Fibroblast of mammary gland (primary cell): ENCODE measurements at regions not wholly inside any gene's neighbourhood (a gene's known extent, or its start where the extent isn't known, plus 50 kb on each side); places are given as distances from the start of the nearest gene placed in this dataset.

Experiments used
- DNase-seq: peaks from one replicate; pipeline ENCODE4 v3.0.0-alpha.2; 2010; ENCODE audit warnings: low read depth
- H3K4me3 ChIP-seq: 2 replicates; pipeline ENCODE4 v1.5.1; 2011; ENCODE audit warnings: low read depth, mild to moderate bottlenecking, low read length, moderate library complexity; ENCODE audit not compliant: control insufficient read depth
- TF ChIP-seq, protein P1 (sequence below): conservative IDR thresholded peaks from 2 replicates; pipeline ENCODE4 v1.5.1; 2011; ENCODE audit warnings: low read depth, low read length, inconsistent platforms; ENCODE audit not compliant: control insufficient read depth, insufficient read depth

DNA sequence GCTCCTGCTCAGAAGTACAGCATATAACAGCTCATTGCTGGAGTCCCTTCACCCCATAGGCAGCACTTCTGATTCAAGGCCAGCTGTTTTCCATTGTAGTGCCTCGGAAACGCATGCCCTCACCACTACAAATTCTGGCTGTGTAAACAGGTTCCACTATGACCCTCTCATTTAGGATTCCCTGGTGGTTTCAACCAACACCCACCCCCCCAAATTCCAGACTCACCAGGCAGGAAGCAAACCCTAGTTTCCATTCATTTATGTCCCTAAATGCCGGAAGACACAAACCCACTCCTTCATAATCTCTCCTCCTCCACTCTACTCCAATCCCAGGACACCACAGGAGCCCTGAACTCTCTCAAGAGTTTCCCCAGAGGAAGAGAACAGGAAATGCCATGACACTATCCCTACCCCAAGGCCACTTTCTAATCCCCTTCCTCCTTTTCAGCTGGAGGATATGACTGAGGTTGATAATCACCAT, 75.9 kb upstream of the TMPO start:
- no peak overlapping the region for H3K4me3 ChIP-seq
- peak; percentile 58 for DNase-seq
- TF ChIP-seq, protein P1, sequence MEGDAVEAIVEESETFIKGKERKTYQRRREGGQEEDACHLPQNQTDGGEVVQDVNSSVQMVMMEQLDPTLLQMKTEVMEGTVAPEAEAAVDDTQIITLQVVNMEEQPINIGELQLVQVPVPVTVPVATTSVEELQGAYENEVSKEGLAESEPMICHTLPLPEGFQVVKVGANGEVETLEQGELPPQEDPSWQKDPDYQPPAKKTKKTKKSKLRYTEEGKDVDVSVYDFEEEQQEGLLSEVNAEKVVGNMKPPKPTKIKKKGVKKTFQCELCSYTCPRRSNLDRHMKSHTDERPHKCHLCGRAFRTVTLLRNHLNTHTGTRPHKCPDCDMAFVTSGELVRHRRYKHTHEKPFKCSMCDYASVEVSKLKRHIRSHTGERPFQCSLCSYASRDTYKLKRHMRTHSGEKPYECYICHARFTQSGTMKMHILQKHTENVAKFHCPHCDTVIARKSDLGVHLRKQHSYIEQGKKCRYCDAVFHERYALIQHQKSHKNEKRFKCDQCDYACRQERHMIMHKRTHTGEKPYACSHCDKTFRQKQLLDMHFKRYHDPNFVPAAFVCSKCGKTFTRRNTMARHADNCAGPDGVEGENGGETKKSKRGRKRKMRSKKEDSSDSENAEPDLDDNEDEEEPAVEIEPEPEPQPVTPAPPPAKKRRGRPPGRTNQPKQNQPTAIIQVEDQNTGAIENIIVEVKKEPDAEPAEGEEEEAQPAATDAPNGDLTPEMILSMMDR, result no peak

GRCh38 chr12:98439981-98440581, 75.3 kb upstream of the TMPO start:
- TF ChIP-seq, protein P1, result no peak
- no peak overlapping the region for H3K4me3 ChIP-seq
- DNase-seq, result peak; percentile 95

DNA sequence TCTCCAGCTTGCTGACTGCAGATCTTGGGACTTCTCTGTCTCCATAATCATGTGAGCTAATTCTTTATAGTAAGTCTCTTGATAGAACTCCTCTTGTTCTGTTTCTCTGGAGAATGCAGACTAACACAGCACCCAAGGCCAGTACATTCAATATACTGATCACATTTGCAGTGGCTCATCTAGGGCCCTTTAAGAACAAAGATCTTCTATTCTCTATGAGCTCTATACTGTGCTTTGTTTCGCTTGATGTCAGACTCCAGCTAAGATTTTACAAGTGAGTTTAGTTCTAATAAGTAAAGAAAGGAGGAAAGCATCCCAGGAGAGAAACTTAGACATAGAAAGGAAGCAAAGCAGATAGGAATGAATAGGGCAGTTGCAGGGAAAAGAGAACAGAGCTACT, 69.3 kb upstream of the TMPO start:
- H3K4me3 ChIP-seq, result no peak overlapping the region
- TF ChIP-seq, protein P1, result no peak
- DNase-seq, result no peak

DNA sequence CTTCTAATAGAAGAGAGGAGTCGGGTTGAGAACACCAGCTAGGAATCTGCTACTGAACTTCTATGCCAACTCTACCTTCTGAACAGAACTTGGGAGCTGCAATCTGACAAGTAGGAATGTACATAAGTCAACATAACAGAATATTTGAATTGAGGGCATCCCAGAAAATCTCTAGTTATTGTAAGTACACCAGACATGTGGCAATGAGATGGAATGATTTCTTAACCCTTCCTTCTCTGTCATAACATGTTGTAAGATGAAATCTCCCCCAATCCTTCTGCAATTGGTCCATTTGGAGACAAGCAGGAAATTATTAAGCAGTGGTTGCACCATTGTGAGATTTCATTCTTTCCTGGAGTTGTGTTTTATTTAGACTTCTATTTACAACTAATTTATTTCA, 68.7 kb upstream of the TMPO start:
- H3K4me3 ChIP-seq, result no peak overlapping the region
- TF ChIP-seq, protein P1, result no peak
- peak; percentile 45 for DNase-seq

- no peak overlapping the region for H3K4me3 ChIP-seq
- no peak for DNase-seq
- TF ChIP-seq, protein P1, result no peak
These were observed 65.8 kb upstream of the TMPO start for GRCh38 chr12:98449584-98449983.

- DNase-seq, result no peak
- TF ChIP-seq, protein P1, result no peak
- H3K4me3 ChIP-seq, result no peak overlapping the region
These were observed 62.3 kb upstream of the TMPO start for GRCh38 chr12:98453070-98453469.

DNA sequence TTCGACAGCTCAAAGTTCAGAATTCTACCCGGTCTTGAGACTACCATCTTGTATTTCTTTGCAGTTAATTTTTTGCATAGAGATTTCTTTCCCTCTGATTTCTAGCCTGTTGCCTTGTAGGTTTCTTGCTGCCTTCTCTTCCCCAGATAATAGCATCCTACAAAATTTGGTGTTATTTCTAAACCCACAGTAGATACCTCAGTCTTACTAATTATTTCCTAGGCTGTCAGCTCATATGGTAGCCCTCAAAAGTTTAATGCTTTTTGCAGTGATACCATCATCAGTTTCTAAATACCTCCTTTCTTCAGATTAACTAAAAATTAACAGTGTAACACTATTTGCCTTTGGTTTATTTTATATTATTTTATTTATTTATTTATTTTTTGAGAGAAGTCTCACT, 61.9 kb upstream of the TMPO start:
- DNase-seq, result no peak
- TF ChIP-seq, protein P1, result no peak
- H3K4me3 ChIP-seq, result no peak overlapping the region
